IMR-90 (cell line): ENCODE measurements at regions not wholly inside any gene's neighbourhood (a gene's known extent, or its start where the extent isn't known, plus 50 kb on each side); places are given as distances from the start of the nearest gene placed in this dataset.

ENCODE experiments used
- ATAC-seq: fragments of 200-7000 bp; cut with Tn5 transposase; 2 replicates; pipeline ENCODE4 v1.9.1; 2020; ENCODE audit warnings: low read depth, mild to moderate bottlenecking, moderate library complexity
- BruUV-seq: library from RNA; stranded (reverse); fragments of 400-500 nt; replicated peaks from 2 replicates; lab custom pipeline; 2021; lab: Mats Ljungman, UMichigan
- CTCF ChIA-PET: fragments of 300-600 bp; formaldehyde crosslinking; extraction: SDS; loops from one replicate; lab custom pipeline; 2021; ENCODE audit warnings: antibody characterized with exemption; lab: Yijun Ruan, JAX
- POLR2A ChIA-PET: fragments of 300-600 bp; sonication (Branson Sonifier 250); formaldehyde crosslinking; loops from one replicate; lab custom pipeline; 2022; ENCODE audit warnings: antibody characterized with exemption; ENCODE audit not compliant: unreplicated experiment; lab: Charles Lee
- DNase-seq: peaks from one replicate; pipeline ENCODE4 v3.0.0; 2013
- H2AFZ ChIP-seq: replicated peaks from 2 replicates; pipeline ENCODE3; 2013; ENCODE audit warnings: low read length, mild to moderate bottlenecking; ENCODE audit not compliant: poor library complexity
- H2AK5ac ChIP-seq: 2 replicates; pipeline ENCODE4 v1.6.1; 2013; ENCODE audit warnings: low read depth, low read length, inconsistent platforms
- H2AK9ac ChIP-seq: replicated peaks from 2 replicates; pipeline ENCODE3; 2013; ENCODE audit warnings: mild to moderate bottlenecking, low read depth, low read length, moderate library complexity; ENCODE audit not compliant: poor library complexity
- H2BK120ac ChIP-seq: 2 replicates; pipeline ENCODE4 v1.6.1; 2013; ENCODE audit warnings: low read depth, low read length, inconsistent platforms
- H2BK15ac ChIP-seq: 3 replicates; pipeline ENCODE4 v1.6.1; 2013; ENCODE audit warnings: low read depth, low read length, inconsistent platforms
- H2BK20ac ChIP-seq: 2 replicates; pipeline ENCODE4 v1.6.1; 2013; ENCODE audit warnings: low read depth, mild to moderate bottlenecking, inconsistent platforms, low read length, moderate library complexity
- H2BK5ac ChIP-seq: 2 replicates; pipeline ENCODE4 v1.6.1; 2013; ENCODE audit warnings: mild to moderate bottlenecking, low read depth, low read length, inconsistent platforms; ENCODE audit not compliant: poor library complexity, severe bottlenecking
- H3K14ac ChIP-seq: replicated peaks from 2 replicates; pipeline ENCODE4 v1.6.1; 2013; ENCODE audit warnings: low read depth, low read length, inconsistent platforms
- H3K18ac ChIP-seq: 2 replicates; pipeline ENCODE4 v1.6.1; 2013; ENCODE audit warnings: low read depth, low read length, control low read depth
- H3K23ac ChIP-seq: 2 replicates; pipeline ENCODE4 v1.6.1; 2013; ENCODE audit warnings: low read depth, low read length, inconsistent platforms
- H3K27ac ChIP-seq: 2 replicates; pipeline ENCODE4 v1.5.1; 2013; ENCODE audit warnings: mild to moderate bottlenecking, control low read depth, low read length; ENCODE audit not compliant: insufficient read depth
- H3K27me3 ChIP-seq: 2 replicates; pipeline ENCODE4 v1.6.1; 2013; ENCODE audit warnings: low read length; ENCODE audit not compliant: control insufficient read depth, insufficient read depth
- H3K36me3 ChIP-seq: 2 replicates; pipeline ENCODE4 v1.6.1; 2013; ENCODE audit warnings: low read length, mixed read lengths; ENCODE audit not compliant: control insufficient read depth, insufficient read depth
- H3K4ac ChIP-seq: 2 replicates; pipeline ENCODE4 v1.6.1; 2013; ENCODE audit warnings: low read depth, low read length, inconsistent platforms
- H3K4me1 ChIP-seq: 2 replicates; pipeline ENCODE4 v1.6.1; 2013; ENCODE audit warnings: low read length, mixed read lengths; ENCODE audit not compliant: control insufficient read depth, insufficient read depth
- H3K4me2 ChIP-seq: 2 replicates; pipeline ENCODE4 v1.6.1; 2013; ENCODE audit warnings: low read depth, mild to moderate bottlenecking, control low read depth, low read length, moderate library complexity
- H3K4me3 ChIP-seq: 2 replicates; pipeline ENCODE4 v1.5.1; 2013; ENCODE audit warnings: low read depth, mild to moderate bottlenecking, control low read depth, low read length, moderate library complexity; ENCODE audit not compliant: insufficient read depth
- H3K56ac ChIP-seq: 2 replicates; pipeline ENCODE4 v1.6.1; 2013; ENCODE audit warnings: low read length, inconsistent platforms; ENCODE audit not compliant: insufficient read depth; ENCODE audit errors: extremely low read depth
- H3K79me1 ChIP-seq, 2 experiments: 2 replicates each; pipeline ENCODE4 v1.6.1; 2013; ENCODE audit warnings: low read length in 2 of 2, inconsistent platforms in 1 of 2, low read depth in 1 of 2
- H3K9ac ChIP-seq: 2 replicates; pipeline ENCODE4 v1.6.1; 2013; ENCODE audit warnings: low read depth, low read length, control low read depth
- H3K9me1 ChIP-seq: 2 replicates; pipeline ENCODE4 v1.6.1; 2013; ENCODE audit warnings: low read length, inconsistent platforms; ENCODE audit not compliant: insufficient read depth
- H3K9me3 ChIP-seq: 2 replicates; pipeline ENCODE4 v1.6.1; 2013; ENCODE audit warnings: low read length; ENCODE audit not compliant: control insufficient read depth, insufficient read depth
- H4K20me1 ChIP-seq: 2 replicates; pipeline ENCODE4 v1.6.1; 2013; ENCODE audit warnings: low read length, inconsistent platforms; ENCODE audit not compliant: insufficient read depth
- H4K5ac ChIP-seq: 2 replicates; pipeline ENCODE4 v1.6.1; 2013; ENCODE audit warnings: mild to moderate bottlenecking, low read depth, low read length, control low read depth
- H4K8ac ChIP-seq, 2 experiments: 2 replicates each; pipeline ENCODE4 v1.6.1; 2013; ENCODE audit warnings: low read depth in 2 of 2, low read length in 2 of 2, control low read depth in 1 of 2, inconsistent platforms in 1 of 2
- H4K91ac ChIP-seq: 2 replicates; pipeline ENCODE4 v1.6.1; 2013; ENCODE audit warnings: low read depth, low read length, inconsistent platforms; ENCODE audit not compliant: insufficient read depth
- BHLHE40 ChIP-seq: fragments of 150-350 bp; IDR thresholded peaks from 2 replicates; pipeline ENCODE4 v1.6.1; 2016; ENCODE audit warnings: mild to moderate bottlenecking, low read depth, low read length
- CEBPB ChIP-seq: IDR thresholded peaks from 2 replicates; pipeline ENCODE4 v1.6.1; 2012; ENCODE audit warnings: low read depth, low read length, improper control_type of control experiment
- CHD1 ChIP-seq: IDR thresholded peaks from 2 replicates; pipeline ENCODE4 v1.6.1; 2012; ENCODE audit warnings: low read depth, low read length, improper control_type of control experiment
- FOS ChIP-seq: fragments of 150-350 bp; IDR thresholded peaks from 2 replicates; pipeline ENCODE4 v1.6.1; 2016; ENCODE audit warnings: low read depth, low read length
- MAFK ChIP-seq: IDR thresholded peaks from 2 replicates; pipeline ENCODE4 v1.6.1; 2012; ENCODE audit warnings: low read depth, low read length, improper control_type of control experiment
- MAZ ChIP-seq: IDR thresholded peaks from 2 replicates; pipeline ENCODE4 v1.6.1; 2012; ENCODE audit warnings: low read depth, mild to moderate bottlenecking, low read length, improper control_type of control experiment, moderate library complexity, borderline replicate concordance
- MXI1 ChIP-seq: IDR thresholded peaks from 2 replicates; pipeline ENCODE4 v1.6.1; 2012; ENCODE audit warnings: low read depth, mild to moderate bottlenecking, low read length, moderate library complexity, borderline replicate concordance
- NFE2L2 ChIP-seq: fragments of 150-350 bp; IDR thresholded peaks from 2 replicates; pipeline ENCODE4 v1.6.1; 2016; ENCODE audit warnings: low read depth, mild to moderate bottlenecking, low read length
- POLR2A ChIP-seq: IDR thresholded peaks from 2 replicates; pipeline ENCODE4 v1.6.1; 2012; ENCODE audit warnings: mild to moderate bottlenecking, low read depth, low read length
- RAD21 ChIP-seq: IDR thresholded peaks from 2 replicates; pipeline ENCODE4 v1.6.1; 2012; ENCODE audit warnings: low read length, improper control_type of control experiment
- RCOR1 ChIP-seq: IDR thresholded peaks from 2 replicates; pipeline ENCODE4 v1.6.1; 2012; ENCODE audit warnings: mild to moderate bottlenecking, low read length, improper control_type of control experiment; ENCODE audit not compliant: insufficient replicate concordance
- RFX5 ChIP-seq: IDR thresholded peaks from 2 replicates; pipeline ENCODE4 v1.8.0; 2012; ENCODE audit warnings: low read depth, mild to moderate bottlenecking, low read length, moderate library complexity
- SMC3 ChIP-seq: fragments of 150-350 bp; IDR thresholded peaks from 2 replicates; pipeline ENCODE4 v1.6.1; 2016; ENCODE audit warnings: low read depth, mild to moderate bottlenecking, antibody characterized with exemption, low read length, moderate library complexity
- WGBS, 2 experiments: methylation state at CpG; one replicate each; pipeline versions ENCODE4 v1.1.5 to v1.1.7; 2013; ENCODE audit warnings: missing lambda C conversion rate in 2 of 2; ENCODE audit not compliant: insufficient read length in 1 of 2; ENCODE audit errors: extremely low coverage in 2 of 2; 5-methylcytosine and 5-hydroxymethylcytosine counted together
- dilution Hi-C: fragments of 300-500 bp; cut with HindIII; formaldehyde crosslinking; loops from one replicate; pipeline ENCODE4 v1.14.3; 2018; ENCODE audit warnings: low sequenced_read_pairs; ENCODE audit not compliant: unreplicated experiment
- in situ Hi-C: fragments of 300-500 bp; cut with MboI; formaldehyde crosslinking; loops from 3 replicates; pipeline ENCODE4 v1.14.3; 2019; ENCODE audit warnings: low sequenced_read_pairs, inconsistent platforms, mixed read lengths
- intact Hi-C: fragments of 100-400 bp; cut with micrococcal nuclease; formaldehyde crosslinking; loops from 2 replicates; pipeline ENCODE4 v1.10.0; 2022
- TF ChIP-seq, protein P1 (sequence below): fragments of 150-350 bp; IDR thresholded peaks from 2 replicates; pipeline ENCODE4 v1.6.1; 2017; ENCODE audit warnings: mild to moderate bottlenecking, antibody characterized with exemption, low read length, low read depth
- TF ChIP-seq, protein P2 (sequence below): conservative IDR thresholded peaks from 2 replicates; pipeline ENCODE4 v1.5.1; 2012; ENCODE audit warnings: mild to moderate bottlenecking, low read depth, low read length, improper control_type of control experiment
- TF ChIP-seq, protein P3 (sequence below): fragments of 150-350 bp; IDR thresholded peaks from 2 replicates; pipeline ENCODE4 v1.6.1; 2016; ENCODE audit warnings: low read depth, mild to moderate bottlenecking, low read length, moderate library complexity, borderline replicate concordance

DNA sequence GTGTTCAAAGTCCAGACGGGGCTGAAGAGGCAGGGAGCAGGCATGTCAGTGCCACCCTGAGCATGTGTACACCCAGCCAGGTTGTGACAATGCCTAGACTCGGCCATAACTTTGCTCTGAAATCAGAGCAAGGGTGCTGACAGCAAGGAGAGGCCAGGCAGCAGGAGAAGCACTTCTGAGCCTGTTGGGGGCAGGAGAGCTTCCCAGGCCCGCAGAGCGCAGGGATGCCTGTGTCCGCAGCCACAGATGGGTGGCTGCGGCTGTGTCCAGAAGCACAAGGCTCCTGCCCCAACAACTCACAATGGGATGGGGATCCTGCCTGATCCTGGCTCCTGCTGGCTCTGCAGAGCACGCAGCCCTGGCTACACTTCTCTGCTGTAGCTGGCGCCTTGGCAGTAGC is 373.9 kb downstream of the CHSY3 start:
- Histone ChIP-seq H2AK5ac (no peak overlapping the region), H3K18ac (no peak overlapping the region), H2BK120ac (no peak overlapping the region), H3K23ac (no peak overlapping the region), H2AK9ac (no peak overlapping the region), H3K9ac (no peak overlapping the region), H3K9me3 (peaks cover 17% of the 10 kb centered on the region), H4K8ac (no peak overlapping the region), H3K36me3 (no peaks in the 10 kb centered on the region), H2BK15ac (no peak overlapping the region), H3K14ac (no peak overlapping the region), H3K27ac (no peak overlapping the region), H3K4me2 (no peak overlapping the region), H3K79me1 (no peaks in the 10 kb centered on the region), H4K20me1 (no peaks in the 10 kb centered on the region), H2BK5ac (no peak overlapping the region), H2AFZ (no peak overlapping the region), H3K56ac (no peak overlapping the region), H3K27me3 (no peaks in the 10 kb centered on the region), H4K5ac (no peak overlapping the region), H3K4ac (no peak overlapping the region), H3K4me3 (no peak overlapping the region), H4K91ac (no peak overlapping the region), H3K9me1 (no peaks in the 10 kb centered on the region), H3K4me1 (no peaks in the 10 kb centered on the region), H2BK20ac (no peak overlapping the region)
- no peak for ATAC-seq
- CTCF ChIA-PET, result no interaction called here
- no peak for DNase-seq
- in situ Hi-C loops, result no loop called here
- POLR2A ChIA-PET, result no interaction called here
- intact Hi-C loops, result no loop called here
- 14% methylated on average over 1 of the region's 8 CpGs; no CpG with 5 or more reads in 1 of the 2 experiments for WGBS, 2 experiments
- BruUV-seq, result no TSS peak
- TF ChIP-seq, protein P1, sequence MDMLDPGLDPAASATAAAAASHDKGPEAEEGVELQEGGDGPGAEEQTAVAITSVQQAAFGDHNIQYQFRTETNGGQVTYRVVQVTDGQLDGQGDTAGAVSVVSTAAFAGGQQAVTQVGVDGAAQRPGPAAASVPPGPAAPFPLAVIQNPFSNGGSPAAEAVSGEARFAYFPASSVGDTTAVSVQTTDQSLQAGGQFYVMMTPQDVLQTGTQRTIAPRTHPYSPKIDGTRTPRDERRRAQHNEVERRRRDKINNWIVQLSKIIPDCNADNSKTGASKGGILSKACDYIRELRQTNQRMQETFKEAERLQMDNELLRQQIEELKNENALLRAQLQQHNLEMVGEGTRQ, result no peak
- no peak for TF ChIP-seq SMC3
- TF ChIP-seq RCOR1, result no peak
- no peak for TF ChIP-seq NFE2L2
- no peak for TF ChIP-seq POLR2A
- TF ChIP-seq RAD21, result no peak
- TF ChIP-seq MAFK, result no peak
- TF ChIP-seq MAZ, result no peak
- TF ChIP-seq CHD1, result no peak
- TF ChIP-seq MXI1, result no peak
- no peak for TF ChIP-seq FOS
- TF ChIP-seq CEBPB, result no peak
- no peak for TF ChIP-seq RFX5
- TF ChIP-seq BHLHE40, result no peak
- TF ChIP-seq, protein P2, sequence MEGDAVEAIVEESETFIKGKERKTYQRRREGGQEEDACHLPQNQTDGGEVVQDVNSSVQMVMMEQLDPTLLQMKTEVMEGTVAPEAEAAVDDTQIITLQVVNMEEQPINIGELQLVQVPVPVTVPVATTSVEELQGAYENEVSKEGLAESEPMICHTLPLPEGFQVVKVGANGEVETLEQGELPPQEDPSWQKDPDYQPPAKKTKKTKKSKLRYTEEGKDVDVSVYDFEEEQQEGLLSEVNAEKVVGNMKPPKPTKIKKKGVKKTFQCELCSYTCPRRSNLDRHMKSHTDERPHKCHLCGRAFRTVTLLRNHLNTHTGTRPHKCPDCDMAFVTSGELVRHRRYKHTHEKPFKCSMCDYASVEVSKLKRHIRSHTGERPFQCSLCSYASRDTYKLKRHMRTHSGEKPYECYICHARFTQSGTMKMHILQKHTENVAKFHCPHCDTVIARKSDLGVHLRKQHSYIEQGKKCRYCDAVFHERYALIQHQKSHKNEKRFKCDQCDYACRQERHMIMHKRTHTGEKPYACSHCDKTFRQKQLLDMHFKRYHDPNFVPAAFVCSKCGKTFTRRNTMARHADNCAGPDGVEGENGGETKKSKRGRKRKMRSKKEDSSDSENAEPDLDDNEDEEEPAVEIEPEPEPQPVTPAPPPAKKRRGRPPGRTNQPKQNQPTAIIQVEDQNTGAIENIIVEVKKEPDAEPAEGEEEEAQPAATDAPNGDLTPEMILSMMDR, result no peak
- TF ChIP-seq, protein P3, sequence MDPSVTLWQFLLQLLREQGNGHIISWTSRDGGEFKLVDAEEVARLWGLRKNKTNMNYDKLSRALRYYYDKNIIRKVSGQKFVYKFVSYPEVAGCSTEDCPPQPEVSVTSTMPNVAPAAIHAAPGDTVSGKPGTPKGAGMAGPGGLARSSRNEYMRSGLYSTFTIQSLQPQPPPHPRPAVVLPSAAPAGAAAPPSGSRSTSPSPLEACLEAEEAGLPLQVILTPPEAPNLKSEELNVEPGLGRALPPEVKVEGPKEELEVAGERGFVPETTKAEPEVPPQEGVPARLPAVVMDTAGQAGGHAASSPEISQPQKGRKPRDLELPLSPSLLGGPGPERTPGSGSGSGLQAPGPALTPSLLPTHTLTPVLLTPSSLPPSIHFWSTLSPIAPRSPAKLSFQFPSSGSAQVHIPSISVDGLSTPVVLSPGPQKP, result no peak
- dilution Hi-C loops, result no loop called here
